HCT116 (cell line): ENCODE measurements at regions not wholly inside any gene's neighbourhood (a gene's known extent, or its start where the extent isn't known, plus 50 kb on each side); places are given as distances from the start of the nearest gene placed in this dataset.

ENCODE experiments used
- ATAC-seq: fragments of 200-7000 bp; cut with Tn5 transposase; 2 replicates; pipeline ENCODE4 v1.9.1; 2020; ENCODE audit warnings: mild to moderate bottlenecking, moderate library complexity
- BruUV-seq: library from RNA; stranded (reverse); fragments of 400-500 nt; replicated peaks from 2 replicates; lab custom pipeline; 2021; lab: Mats Ljungman, UMichigan
- CTCF ChIA-PET: fragments of 300-600 bp; sonication (Branson Sonifier 250); formaldehyde crosslinking; loops from one replicate; lab custom pipeline; 2021; ENCODE audit warnings: antibody characterized with exemption; lab: Charles Lee
- POLR2A ChIA-PET: fragments of 300-600, 350-600 bp; sonication (Branson Sonifier 250); formaldehyde crosslinking; loops from one replicate; lab custom pipeline; 2021; ENCODE audit warnings: antibody characterized with exemption; lab: Charles Lee
- RAD21 ChIA-PET, 2 experiments: fragments of 300-600 bp; sonication (Branson Sonifier 250); formaldehyde crosslinking; loops; one replicate each; lab custom pipeline; 2023; ENCODE audit warnings: low total read pairs in 2 of 2; ENCODE audit not compliant: uncharacterized antibody in 2 of 2, unreplicated experiment in 2 of 2, low non-redundant PET in 1 of 2; lab: Charles Lee
- DNase-seq: peaks from one replicate; pipeline ENCODE4 v3.0.0-alpha.2; 2010; ENCODE audit warnings: low read depth, low spot score
- H2AFZ ChIP-seq: fragments of 200-600 bp; shearing (Covaris generic), sonication (generic); 2 replicates; pipeline ENCODE4 v1.6.1; 2017; ENCODE audit warnings: low read depth, mixed run types, mixed read lengths, antibody characterized with exemption, low read length; ENCODE audit not compliant: poor library complexity, severe bottlenecking
- H3K27ac ChIP-seq: 2 replicates; pipeline ENCODE4 v1.5.1; 2012; ENCODE audit warnings: low read depth, low read length
- H3K27me3 ChIP-seq: fragments of 200-600 bp; sonication (generic); 2 replicates; pipeline ENCODE4 v1.6.1; 2016; ENCODE audit warnings: mixed run types, low read length, mixed read lengths; ENCODE audit not compliant: insufficient read depth
- H3K36me3 ChIP-seq, 2 experiments: fragments of 200-500 bp in 1 of 2; fragments of 200-600 bp in 1 of 2; sonication (Bioruptor generic) in 1 of 2; sonication (generic) in 1 of 2; 2 replicates each; pipeline versions ENCODE4 v1.5.1 to v1.6.1; 2014 to 2016; ENCODE audit warnings: low read length in 2 of 2, inconsistent platforms in 1 of 2, mixed read lengths in 1 of 2, mixed run types in 1 of 2; ENCODE audit not compliant: insufficient read depth in 2 of 2, control insufficient read depth in 1 of 2
- H3K4me1 ChIP-seq, 2 experiments: fragments of 200-600 bp in 1 of 2; sonication (generic) in 1 of 2; 2 replicates each; pipeline versions ENCODE4 v1.5.1 to v1.6.1; 2012 to 2017; ENCODE audit warnings: low read length in 2 of 2, inconsistent platforms in 1 of 2, mild to moderate bottlenecking in 1 of 2, mixed read lengths in 1 of 2, mixed run types in 1 of 2, moderate library complexity in 1 of 2; ENCODE audit not compliant: insufficient read depth in 2 of 2, control insufficient read depth in 1 of 2
- H3K4me2 ChIP-seq: fragments of 200-600 bp; sonication (generic); 2 replicates; pipeline ENCODE4 v1.6.1; 2017; ENCODE audit warnings: mixed run types, low read length, mixed read lengths
- H3K4me3 ChIP-seq, 2 experiments: fragments of 200-600 bp in 1 of 2; sonication (generic) in 1 of 2; replicated peaks in 1 of 2; 2 replicates each; pipeline ENCODE4 v1.5.1; 2011 to 2016; ENCODE audit warnings: low read length in 2 of 2, control low read depth in 1 of 2, low read depth in 1 of 2, mild to moderate bottlenecking in 1 of 2, mixed read lengths in 1 of 2, mixed run types in 1 of 2
- H3K79me2 ChIP-seq: fragments of 200-600 bp; sonication (generic); 2 replicates; pipeline ENCODE4 v1.6.1; 2017; ENCODE audit warnings: mild to moderate bottlenecking, mixed run types, low read length, moderate library complexity, mixed read lengths; ENCODE audit not compliant: insufficient read depth
- H3K9ac ChIP-seq: fragments of 200-600 bp; sonication (generic); 2 replicates; pipeline ENCODE4 v1.6.1; 2016; ENCODE audit warnings: low read length, mixed read lengths
- H3K9me2 ChIP-seq: fragments of 200-600 bp; sonication (generic), shearing (Covaris generic); 2 replicates; pipeline ENCODE4 v1.6.1; 2017; ENCODE audit warnings: mixed run types, mild to moderate bottlenecking, moderate library complexity; ENCODE audit not compliant: insufficient read depth
- H3K9me3 ChIP-seq, 2 experiments: fragments of 200-500 bp in 1 of 2; fragments of 200-600 bp in 1 of 2; sonication (Bioruptor generic) in 1 of 2; sonication (generic) in 1 of 2; 2 replicates each; pipeline ENCODE4 v1.6.1; 2014 to 2017; ENCODE audit warnings: low read length in 2 of 2, mixed read lengths in 2 of 2, inconsistent platforms in 1 of 2, low read depth in 1 of 2, mild to moderate bottlenecking in 1 of 2, mixed run types in 1 of 2, moderate library complexity in 1 of 2; ENCODE audit not compliant: control insufficient read depth in 1 of 2, insufficient read depth in 1 of 2
- H4K20me1 ChIP-seq: fragments of 200-600 bp; sonication (generic), shearing (Covaris generic); 2 replicates; pipeline ENCODE4 v1.6.1; 2017; ENCODE audit warnings: mixed run types, mild to moderate bottlenecking, moderate library complexity; ENCODE audit not compliant: insufficient read depth
- ATF3 ChIP-seq: IDR thresholded peaks from 2 replicates; pipeline ENCODE4 v1.6.1; 2012
- CEBPB ChIP-seq: IDR thresholded peaks from 2 replicates; pipeline ENCODE4 v1.6.1; 2012; ENCODE audit warnings: low read depth
- CTCF ChIP-seq, 3 experiments: fragments of 200-600 bp in 1 of 3; sonication (generic) in 1 of 3; IDR thresholded peaks in 2 of 3; conservative IDR thresholded peaks in 1 of 3; 2 replicates each; pipeline ENCODE4 v1.5.1; 2012 to 2017; ENCODE audit warnings: low read depth in 2 of 3, low read length in 2 of 3, antibody characterized with exemption in 1 of 3, borderline replicate concordance in 1 of 3, control low read depth in 1 of 3, mild to moderate bottlenecking in 1 of 3, mixed read lengths in 1 of 3, mixed run types in 1 of 3, moderate library complexity in 1 of 3; ENCODE audit not compliant: insufficient read depth in 1 of 3
- EGR1 ChIP-seq: IDR thresholded peaks from 2 replicates; pipeline ENCODE4 v1.6.1; 2012; ENCODE audit warnings: low read depth
- EZH2 ChIP-seq: fragments of 200-600 bp; sonication (generic); IDR thresholded peaks from 2 replicates; pipeline ENCODE4 v1.6.1; 2017; ENCODE audit warnings: antibody characterized with exemption, mixed run types
- REST ChIP-seq: IDR thresholded peaks from 2 replicates; pipeline ENCODE4 v1.6.1; 2012; ENCODE audit warnings: low read depth
- SP1 ChIP-seq: IDR thresholded peaks from 2 replicates; pipeline ENCODE4 v1.6.1; 2012; ENCODE audit warnings: low read depth
- TCF7L2 ChIP-seq: IDR thresholded peaks from 2 replicates; pipeline ENCODE4 v1.7.0; 2011; ENCODE audit warnings: borderline replicate concordance, inconsistent platforms; ENCODE audit not compliant: insufficient read depth, insufficient read length; ENCODE audit errors: extremely low read depth
- YY1 ChIP-seq: IDR thresholded peaks from 2 replicates; pipeline ENCODE4 v1.6.1; 2011; ENCODE audit warnings: low read length, low read depth, moderate library complexity, mild to moderate bottlenecking; ENCODE audit not compliant: insufficient replicate concordance; ENCODE audit errors: extremely low read depth
- intact Hi-C: fragments of 100-400 bp; cut with micrococcal nuclease; formaldehyde crosslinking; loops from 2 replicates; pipeline ENCODE4 v1.10.0; 2022

- Histone ChIP-seq H3K27me3 (no peaks in the 10 kb centered on the region), H3K4me3 (no peak overlapping the region), H4K20me1 (no peaks in the 10 kb centered on the region), H2AFZ (no peak overlapping the region), H3K4me2 (no peak overlapping the region), H3K36me3 (no peaks in the 10 kb centered on the region), H3K79me2 (no peaks in the 10 kb centered on the region), H3K9ac (no peak overlapping the region), H3K9me3 (no peaks in the 10 kb centered on the region), H3K9me2 (no peaks in the 10 kb centered on the region), H3K4me1 (no peaks in the 10 kb centered on the region), H3K27ac (no peak overlapping the region)
- ATAC-seq = no peak
- ChIA-PET POLR2A (no interaction called here), RAD21 (no interaction called here), CTCF (interaction anchor here (1.0 kb wide), 1 partner anchor 17 kb away, joined by 3 read pairs; no protein-coding TSS in a partner anchor)
- BruUV-seq = no TSS peak
- intact Hi-C loops = no loop called here
- TF ChIP-seq CTCF (IDR thresholded peaks at IDR 0.05 in 2 of 3, conservative IDR thresholded peaks at IDR 0.05 in 1 of 3; ENCODE audit: borderline replicate concordance in 1 of 3, insufficient read depth in 1 of 3, low read depth in 2 of 3, low read length in 2 of 3) (peak in 2 of 3 experiments; percentile 12 to 25; a peak in 1 of 6 replicates), REST (no peak), TCF7L2 (no peak), EZH2 (no peak), ATF3 (no peak), SP1 (no peak), CEBPB (no peak), EGR1 (no peak), YY1 (no peak)
- no peak for DNase-seq
Measured at GRCh38 chr12:41936333-41936732, 208.3 kb downstream of the GXYLT1 start.
